CD4-positive, alpha-beta T cell treated with Interleukin-4 for 4 hours (primary cell): ENCODE measurements at regions not wholly inside any gene's neighbourhood (a gene's known extent, or its start where the extent isn't known, plus 50 kb on each side); places are given as distances from the start of the nearest gene placed in this dataset.

ENCODE experiments used
- DNase-seq: peaks from one replicate; pipeline ENCODE4 v3.0.0-alpha.2; 2020

GRCh38 chr5:57576317-57576716, 93.7 kb upstream of the ACTBL2 start:
- DNase-seq: no peak

- no peak for DNase-seq
Measured at GRCh38 chr5:57575839-57576238, 93.2 kb upstream of the ACTBL2 start.

GRCh38 chr5:57572461-57572860, 89.8 kb upstream of the ACTBL2 start:
- no peak for DNase-seq

GRCh38 chr5:57569601-57570000, 87.0 kb upstream of the ACTBL2 start:
- DNase-seq: no peak

GRCh38 chr5:57568136-57568535, 85.5 kb upstream of the ACTBL2 start:
- no peak for DNase-seq

- no peak for DNase-seq
Measured at GRCh38 chr5:57566914-57567313, 84.3 kb upstream of the ACTBL2 start.

GRCh38 chr5:57561231-57561842, 78.7 kb upstream of the ACTBL2 start:
- DNase-seq: no peak

- no peak for DNase-seq
Measured at GRCh38 chr5:57559110-57559635, 76.6 kb upstream of the ACTBL2 start.

- no peak for DNase-seq
Measured at GRCh38 chr5:57552033-57552432, 69.4 kb upstream of the ACTBL2 start.

- no peak for DNase-seq
Measured at GRCh38 chr5:57551251-57551650, 68.6 kb upstream of the ACTBL2 start.

- DNase-seq: no peak
Measured at GRCh38 chr5:57550132-57550531, 67.5 kb upstream of the ACTBL2 start.

GRCh38 chr5:57549566-57549965, 67.0 kb upstream of the ACTBL2 start:
- no peak for DNase-seq

GRCh38 chr5:57540823-57541222, 58.2 kb upstream of the ACTBL2 start:
- no peak for DNase-seq

- no peak for DNase-seq
Measured at GRCh38 chr5:57539281-57539701, 56.7 kb upstream of the ACTBL2 start.

GRCh38 chr5:57538341-57538955, 55.8 kb upstream of the ACTBL2 start:
- DNase-seq: no peak

GRCh38 chr5:57537811-57538210, 55.2 kb upstream of the ACTBL2 start:
- DNase-seq: no peak

- DNase-seq: no peak
Measured at GRCh38 chr5:57532513-57533497, 50.2 kb upstream of the ACTBL2 start.
